Peyer's patch (tissue), 4 donors: ENCODE measurements at regions not wholly inside any gene's neighbourhood (a gene's known extent, or its start where the extent isn't known, plus 50 kb on each side); places are given as distances from the start of the nearest gene placed in this dataset.

Experiments used
- CTCF ChIP-seq, 6 experiments: fragments of 450-650 bp in 4 of 6; fragments of 200-600 bp in 2 of 6; sonication (generic) in 1 of 6; IDR thresholded peaks; one replicate each; pipeline ENCODE4 v1.5.1; 2017 to 2019; ENCODE audit warnings: antibody characterized with exemption in 6 of 6, mild to moderate bottlenecking in 3 of 6, moderate library complexity in 1 of 6
- POLR2A ChIP-seq, 2 donors: fragments of 450-650 bp; IDR thresholded peaks; one replicate each; pipeline ENCODE4 v1.5.1; 2017; ENCODE audit warnings: antibody characterized with exemption in 2 of 2, mild to moderate bottlenecking in 2 of 2, moderate library complexity in 2 of 2

- no peak for TF ChIP-seq CTCF (IDR thresholded peaks at IDR 0.05)
- no peak for TF ChIP-seq POLR2A (IDR thresholded peaks at IDR 0.05)
Observed at GRCh38 chr5:2143088-2143487, 260.4 kb upstream of the IRX4 start.
